Keratinocyte (primary cell): ENCODE measurements at regions not wholly inside any gene's neighbourhood (a gene's known extent, or its start where the extent isn't known, plus 50 kb on each side); places are given as distances from the start of the nearest gene placed in this dataset.
"Not testable (repeated sequence)": the region's sequence is repeated elsewhere in the genome, so short reads cannot be mapped to it uniquely, and the experiment has no call there.

Experiments used
- DNase-seq: peaks from one replicate; pipeline ENCODE4 v3.0.0-alpha.2; 2011; ENCODE audit warnings: low read depth, missing footprints, low spot score
- FAIRE-seq: peaks from 2 replicates; lab custom pipeline; 2011; peaks lifted over from hg19 to GRCh38; lab: Jason Lieb, UNC
- H2AFZ ChIP-seq: 2 replicates; pipeline ENCODE4 v1.6.0; 2012; ENCODE audit warnings: low read length, control low read depth, inconsistent platforms; ENCODE audit not compliant: control insufficient read depth
- H3K27ac ChIP-seq: 2 replicates; pipeline ENCODE4 v1.5.1; 2011; ENCODE audit warnings: low read length; ENCODE audit not compliant: control insufficient read depth, insufficient read depth
- H3K27me3 ChIP-seq: 3 replicates; pipeline ENCODE4 v1.6.0; 2011; ENCODE audit warnings: low read length; ENCODE audit not compliant: control insufficient read depth, insufficient read depth; ENCODE audit errors: extremely low read depth
- H3K36me3 ChIP-seq, 2 experiments: 2 replicates in 1 of 2; 3 replicates in 1 of 2; pipeline ENCODE4 v1.5.1; 2011; ENCODE audit warnings: low read length in 2 of 2, mild to moderate bottlenecking in 1 of 2; ENCODE audit not compliant: control insufficient read depth in 2 of 2, insufficient read depth in 2 of 2; ENCODE audit errors: extremely low read depth in 1 of 2
- H3K4me1 ChIP-seq: 3 replicates; pipeline ENCODE4 v1.5.1; 2011; ENCODE audit warnings: low read length; ENCODE audit not compliant: control insufficient read depth, insufficient read depth; ENCODE audit errors: extremely low read depth
- H3K4me2 ChIP-seq: 3 replicates; pipeline ENCODE4 v1.6.0; 2011; ENCODE audit warnings: low read depth, low read length; ENCODE audit not compliant: control insufficient read depth, insufficient read depth; ENCODE audit errors: extremely low read depth
- H3K4me3 ChIP-seq, 3 experiments: fragments of 200-600 bp in 1 of 3; sonication (generic) in 1 of 3; 2 replicates in 2 of 3; 3 replicates in 1 of 3; pipeline ENCODE4 v1.5.1; 2011 to 2016; ENCODE audit warnings: low read length in 3 of 3, mild to moderate bottlenecking in 3 of 3, control low read depth in 2 of 3, inconsistent platforms in 1 of 3, low read depth in 1 of 3, mixed read lengths in 1 of 3, mixed run types in 1 of 3, moderate library complexity in 1 of 3; ENCODE audit not compliant: control insufficient read depth in 2 of 3, insufficient read depth in 2 of 3; ENCODE audit errors: extremely low read depth in 1 of 3
- H3K79me2 ChIP-seq: 2 replicates; pipeline ENCODE4 v1.6.0; 2012; ENCODE audit warnings: low read length; ENCODE audit not compliant: control insufficient read depth, insufficient read depth
- H3K9ac ChIP-seq: 3 replicates; pipeline ENCODE4 v1.6.0; 2011; ENCODE audit warnings: low read length; ENCODE audit not compliant: control insufficient read depth, insufficient read depth; ENCODE audit errors: extremely low read depth
- H3K9me1 ChIP-seq: 3 replicates; pipeline ENCODE4 v1.6.0; 2011; ENCODE audit warnings: low read length; ENCODE audit not compliant: control insufficient read depth, insufficient read depth; ENCODE audit errors: extremely low read depth
- H3K9me3 ChIP-seq: 2 replicates; pipeline ENCODE4 v1.5.1; 2012; ENCODE audit warnings: low read depth, low read length; ENCODE audit not compliant: control insufficient read depth
- H4K20me1 ChIP-seq: 3 replicates; pipeline ENCODE4 v1.6.0; 2011; ENCODE audit warnings: low read length; ENCODE audit not compliant: control insufficient read depth, insufficient read depth; ENCODE audit errors: extremely low read depth
- EZH2 ChIP-seq: IDR thresholded peaks from one replicate; pipeline ENCODE4 v1.6.1; 2012; ENCODE audit warnings: inconsistent platforms, mild to moderate bottlenecking, low read length, moderate library complexity
- dilution Hi-C: fragments of 300-500 bp; cut with MboI; formaldehyde crosslinking; loops from one replicate; pipeline ENCODE4 v1.7.0; 2020; ENCODE audit warnings: low sequenced_read_pairs; ENCODE audit not compliant: extremely low pct_ligation_motif_present
- TF ChIP-seq, protein P1 (sequence below), 3 experiments: IDR thresholded peaks in 1 of 3; conservative IDR thresholded peaks in 1 of 3; optimal IDR thresholded peaks in 1 of 3; 2 replicates in 2 of 3; 3 replicates in 1 of 3; pipeline versions ENCODE3 to v1.5.1; 2011; ENCODE audit warnings: low read length in 3 of 3, mild to moderate bottlenecking in 3 of 3, moderate library complexity in 2 of 3, control low read depth in 1 of 3, inconsistent platforms in 1 of 3; ENCODE audit not compliant: insufficient read depth in 2 of 3; ENCODE audit errors: extremely low read depth in 1 of 3

DNA sequence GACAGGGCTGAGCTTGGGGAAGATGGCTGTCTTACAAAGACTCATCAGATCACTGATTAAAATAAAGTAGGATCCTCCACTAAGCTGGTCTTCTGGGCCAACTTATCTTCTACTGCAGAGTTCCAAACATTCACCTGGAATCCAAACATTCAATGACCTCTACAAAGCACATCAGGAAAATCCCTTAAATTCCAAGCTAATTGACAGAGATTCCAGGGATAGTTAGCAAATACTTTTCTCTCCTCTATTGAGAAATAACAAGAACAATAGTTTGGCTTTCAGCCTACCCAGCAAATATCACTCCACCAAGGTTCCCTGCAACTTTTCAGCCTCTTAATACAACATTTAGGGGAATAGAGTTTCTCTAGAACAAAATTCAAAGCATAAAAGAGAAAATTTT lies 140.6 kb upstream of the LIFR start:
- dilution Hi-C loops, result no loop called here
- Histone ChIP-seq H3K4me3 (no peak overlapping the region), H4K20me1 (no peaks in the 10 kb centered on the region), H3K9me3 (no peaks in the 10 kb centered on the region), H3K79me2 (no peaks in the 10 kb centered on the region), H3K27ac (no peak overlapping the region), H3K27me3 (peaks cover 5% of the 10 kb centered on the region), H3K36me3 (no peaks in the 10 kb centered on the region), H3K9ac (no peak overlapping the region), H3K4me2 (no peak overlapping the region), H3K4me1 (no peaks in the 10 kb centered on the region), H2AFZ (no peak overlapping the region), H3K9me1 (no peaks in the 10 kb centered on the region)
- no peak for TF ChIP-seq EZH2
- TF ChIP-seq, protein P1, sequence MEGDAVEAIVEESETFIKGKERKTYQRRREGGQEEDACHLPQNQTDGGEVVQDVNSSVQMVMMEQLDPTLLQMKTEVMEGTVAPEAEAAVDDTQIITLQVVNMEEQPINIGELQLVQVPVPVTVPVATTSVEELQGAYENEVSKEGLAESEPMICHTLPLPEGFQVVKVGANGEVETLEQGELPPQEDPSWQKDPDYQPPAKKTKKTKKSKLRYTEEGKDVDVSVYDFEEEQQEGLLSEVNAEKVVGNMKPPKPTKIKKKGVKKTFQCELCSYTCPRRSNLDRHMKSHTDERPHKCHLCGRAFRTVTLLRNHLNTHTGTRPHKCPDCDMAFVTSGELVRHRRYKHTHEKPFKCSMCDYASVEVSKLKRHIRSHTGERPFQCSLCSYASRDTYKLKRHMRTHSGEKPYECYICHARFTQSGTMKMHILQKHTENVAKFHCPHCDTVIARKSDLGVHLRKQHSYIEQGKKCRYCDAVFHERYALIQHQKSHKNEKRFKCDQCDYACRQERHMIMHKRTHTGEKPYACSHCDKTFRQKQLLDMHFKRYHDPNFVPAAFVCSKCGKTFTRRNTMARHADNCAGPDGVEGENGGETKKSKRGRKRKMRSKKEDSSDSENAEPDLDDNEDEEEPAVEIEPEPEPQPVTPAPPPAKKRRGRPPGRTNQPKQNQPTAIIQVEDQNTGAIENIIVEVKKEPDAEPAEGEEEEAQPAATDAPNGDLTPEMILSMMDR (optimal IDR thresholded peaks at IDR 0.05 in 1 of 3, IDR thresholded peaks at IDR 0.05 in 1 of 3, conservative IDR thresholded peaks at IDR 0.05 in 1 of 3; ENCODE audit: extremely low read depth in 1 of 3, insufficient read depth in 2 of 3, low read length in 3 of 3), result no peak
- FAIRE-seq (no peak), DNase-seq (no peak)

DNA sequence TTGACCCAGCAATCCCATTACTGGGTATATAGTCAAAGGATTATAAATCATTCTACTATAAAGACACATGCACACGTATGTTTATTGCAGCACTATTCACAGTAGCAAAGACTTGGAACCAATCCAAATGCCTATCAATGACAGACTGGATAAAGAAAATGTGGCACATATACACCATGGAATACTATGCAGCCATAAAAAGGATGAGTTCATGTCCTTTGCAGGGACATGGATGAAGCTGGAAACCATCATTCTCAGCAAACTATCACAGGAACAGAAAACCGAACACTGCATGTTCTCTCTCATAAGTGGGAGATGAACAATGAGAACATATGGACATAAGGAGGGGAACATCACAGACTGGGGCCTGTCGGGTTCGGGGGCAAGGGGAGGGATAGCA lies 140.3 kb upstream of the OSMR start:
- H3K27ac ChIP-seq, H3K27me3 ChIP-seq, FAIRE-seq, H3K79me2 ChIP-seq, H3K4me2 ChIP-seq, H2AFZ ChIP-seq, H3K4me1 ChIP-seq, H3K9me3 ChIP-seq, H3K9me1 ChIP-seq, DNase-seq, H4K20me1 ChIP-seq, H3K36me3 ChIP-seq, H3K4me3 ChIP-seq, dilution Hi-C loops, H3K9ac ChIP-seq: not testable (repeated sequence)

DNA sequence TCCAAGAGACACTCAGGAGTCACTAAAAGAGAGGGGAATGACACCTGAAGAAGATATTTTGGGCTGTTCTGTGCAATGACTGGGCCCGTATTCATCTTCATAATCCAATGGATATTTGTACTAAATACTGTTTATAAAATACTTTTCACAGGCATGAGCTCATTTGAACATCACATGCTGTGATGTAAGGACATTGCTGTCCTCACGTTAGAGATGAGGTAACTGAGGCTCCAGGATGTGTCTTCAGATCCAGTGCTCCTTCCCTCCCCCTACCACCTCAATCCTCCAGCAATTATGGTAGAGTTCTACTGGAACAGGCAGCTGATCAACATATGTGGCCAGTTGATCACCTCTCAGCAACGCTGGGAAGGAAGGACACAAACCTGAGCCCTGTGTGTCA lies 139.4 kb upstream of the OSMR start:
- Histone ChIP-seq H3K27ac (no peak overlapping the region), H3K9me1 (no peaks in the 10 kb centered on the region), H3K27me3 (no peaks in the 10 kb centered on the region), H2AFZ (no peak overlapping the region), H3K36me3 (no peaks in the 10 kb centered on the region), H3K79me2 (no peaks in the 10 kb centered on the region), H3K4me1 (no peaks in the 10 kb centered on the region), H3K4me3 (no peak overlapping the region), H3K4me2 (no peak overlapping the region), H3K9ac (no peak overlapping the region), H4K20me1 (no peaks in the 10 kb centered on the region), H3K9me3 (no peaks in the 10 kb centered on the region)
- no peak for DNase-seq
- no peak for TF ChIP-seq EZH2
- TF ChIP-seq, protein P1 (optimal IDR thresholded peaks at IDR 0.05 in 1 of 3, IDR thresholded peaks at IDR 0.05 in 1 of 3, conservative IDR thresholded peaks at IDR 0.05 in 1 of 3; ENCODE audit: extremely low read depth in 1 of 3, insufficient read depth in 2 of 3, low read length in 3 of 3), result no peak
- dilution Hi-C loops, result no loop called here
- no peak for FAIRE-seq
